Loucy (cell line): ENCODE measurements at regions not wholly inside any gene's neighbourhood (a gene's known extent, or its start where the extent isn't known, plus 50 kb on each side); places are given as distances from the start of the nearest gene placed in this dataset.

Experiments
- CTCF ChIP-seq: fragments of 200-600 bp; sonication (generic); conservative IDR thresholded peaks from 2 replicates; pipeline ENCODE4 v1.5.1; 2014; ENCODE audit warnings: mild to moderate bottlenecking, antibody characterized with exemption, low read length
- EZH2phosphoT487 ChIP-seq: fragments of 200-600 bp; IDR thresholded peaks from 2 replicates; pipeline ENCODE4 v1.6.1; 2018; ENCODE audit warnings: antibody characterized with exemption, mild to moderate bottlenecking, moderate library complexity, borderline replicate concordance

- TF ChIP-seq CTCF, result no peak
- TF ChIP-seq EZH2phosphoT487, result no peak
Observed at GRCh38 chr4:37054531-37055077, 189.9 kb upstream of the NWD2 start.
